HG03558 (cell line): ENCODE measurements at regions not wholly inside any gene's neighbourhood (a gene's known extent, or its start where the extent isn't known, plus 50 kb on each side); places are given as distances from the start of the nearest gene placed in this dataset.
A peak's percentile ranks its signal among the peaks of the same experiment; 100 is the strongest.
"Not testable (repeated sequence)": the region's sequence is repeated elsewhere in the genome, so short reads cannot be mapped to it uniquely, and the experiment has no call there.

Source experiments
- ATAC-seq: cut with Tn5 transposase; IDR thresholded peaks from one replicate; pipeline ENCODE4 v1.9.1; 2021; ENCODE audit warnings: moderate number of reproducible peaks; ENCODE audit not compliant: unreplicated experiment; ENCODE audit errors: extremely low read depth

- not testable (repeated sequence) for ATAC-seq
Observed at GRCh38 chr16:21487956-21488355, 111.4 kb upstream of the METTL9 start.

- ATAC-seq = not testable (repeated sequence)
Observed at GRCh38 chr16:21499046-21499445, 100.3 kb upstream of the METTL9 start.

GRCh38 chr16:21501223-21501868 lies 98.0 kb upstream of the METTL9 start:
- ATAC-seq = peak; percentile 15

DNA sequence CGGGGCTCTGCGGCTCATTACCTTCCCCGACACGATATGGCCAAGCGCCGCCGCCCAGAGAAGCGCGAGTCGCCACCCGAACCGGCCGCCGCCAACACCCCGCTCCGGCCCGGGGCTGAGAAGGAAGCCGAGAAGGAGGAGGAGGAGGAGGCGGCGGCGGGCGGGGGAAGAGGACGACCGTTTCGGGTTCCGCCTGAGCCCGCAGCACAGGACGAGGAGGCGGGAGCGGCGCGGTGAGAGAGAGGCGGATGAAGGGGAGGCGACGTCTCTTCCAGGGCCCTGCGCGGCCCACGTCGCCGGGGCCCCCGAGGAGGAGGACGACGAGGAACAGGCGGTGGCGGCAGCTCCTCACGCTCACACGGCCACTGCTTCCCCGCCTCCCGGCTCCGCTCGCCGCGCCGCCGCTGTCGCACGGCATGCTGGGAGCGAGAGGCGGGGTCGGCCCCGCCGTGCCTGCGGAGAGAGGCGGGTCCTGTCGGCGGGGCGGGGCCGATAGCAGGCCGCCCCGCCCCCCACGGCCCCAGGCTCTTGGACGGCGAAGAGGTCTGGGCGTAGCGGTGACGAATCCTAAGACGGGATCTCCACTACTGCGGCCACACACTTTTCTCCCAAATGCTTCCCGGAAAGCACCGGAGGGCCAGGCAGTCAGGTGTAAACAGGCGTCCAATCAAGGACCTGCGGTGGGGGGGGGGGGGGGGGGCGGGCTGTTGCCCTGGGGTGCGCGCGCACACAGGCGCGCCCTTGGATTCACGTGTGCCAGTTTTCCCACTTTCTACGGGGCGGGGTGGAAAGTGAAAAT lies 97.3 kb upstream of the METTL9 start:
- peak; percentile 46 for ATAC-seq

GRCh38 chr16:21503574-21503920 lies 95.8 kb upstream of the METTL9 start:
- ATAC-seq = not testable (repeated sequence)

DNA sequence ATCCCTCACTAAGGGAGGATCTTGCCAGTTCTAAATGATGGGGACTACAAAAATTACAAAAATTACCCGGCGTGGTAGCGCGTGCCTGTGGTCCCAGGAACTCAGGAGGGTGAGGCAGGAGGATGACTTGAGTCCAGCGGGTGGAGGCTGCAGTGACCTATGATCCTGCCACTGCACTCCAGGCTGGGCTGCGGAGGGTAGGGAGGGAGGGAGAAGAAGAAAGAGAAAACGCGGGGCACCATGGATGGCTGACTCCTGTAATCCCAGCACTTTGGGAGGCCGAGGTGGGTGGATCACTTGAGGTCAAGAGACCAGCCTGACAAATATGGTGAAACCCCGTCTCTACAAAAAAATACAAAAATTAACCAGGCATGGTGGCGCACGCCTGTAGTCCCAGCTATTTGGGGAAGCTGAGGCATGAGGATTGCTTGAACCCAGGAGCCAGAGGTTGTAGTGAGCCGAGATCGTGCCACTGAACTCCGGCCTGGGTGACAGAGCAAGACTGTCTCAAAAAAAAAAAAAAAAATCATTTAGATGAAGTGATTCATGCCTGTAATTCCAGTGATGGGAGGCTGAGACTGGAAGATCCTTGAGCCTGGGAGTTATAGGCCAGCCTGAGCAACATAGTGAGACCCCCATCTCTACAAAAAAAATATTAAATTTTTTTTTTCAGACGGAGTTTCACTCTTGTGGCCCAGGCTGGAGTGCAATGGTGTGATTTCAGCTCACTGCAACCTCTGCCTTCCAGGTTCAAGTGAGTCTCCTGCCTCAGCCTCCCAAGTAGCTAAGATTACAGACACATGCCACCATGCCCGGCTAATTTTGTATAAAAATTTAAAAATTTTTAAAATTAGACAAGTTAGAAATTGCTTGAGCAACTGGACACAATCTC lies 95.2 kb upstream of the METTL9 start:
- ATAC-seq = not testable (repeated sequence)

GRCh38 chr16:21505751-21506520 lies 93.4 kb upstream of the METTL9 start:
- not testable (repeated sequence) for ATAC-seq

GRCh38 chr16:21506857-21507456 lies 92.4 kb upstream of the METTL9 start:
- peak; percentile 27 for ATAC-seq

DNA sequence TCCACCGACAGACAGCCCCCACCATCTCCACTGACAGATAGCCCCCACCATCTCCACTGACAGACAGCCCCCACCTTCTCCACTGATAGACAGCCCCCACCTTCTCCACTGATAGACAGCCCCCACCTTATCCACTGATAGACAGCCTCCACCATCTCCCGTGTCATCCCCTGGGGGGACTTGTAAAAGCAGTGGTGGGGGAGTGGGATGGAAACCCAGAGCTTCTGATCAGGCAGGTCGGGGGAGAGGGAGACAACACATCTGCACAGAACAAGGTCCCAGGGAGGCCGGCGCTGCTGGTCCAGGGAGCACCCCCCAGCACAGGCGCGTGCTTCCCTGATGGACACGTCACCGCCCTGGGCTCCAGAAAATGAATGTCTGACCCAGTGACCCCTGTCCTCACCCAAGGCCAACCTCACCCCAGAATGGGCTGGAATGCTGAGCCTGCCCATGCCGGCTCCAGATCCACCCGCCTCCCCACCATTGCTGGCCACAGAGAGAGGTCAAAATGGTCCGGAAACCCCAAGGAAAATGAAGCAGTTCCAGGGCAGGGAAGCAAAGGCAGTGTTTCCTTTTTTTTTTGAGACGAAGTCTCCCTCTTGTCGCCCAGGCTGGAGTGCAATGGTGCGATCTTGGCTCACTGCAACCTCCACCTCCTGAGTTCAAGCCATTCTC lies 91.6 kb upstream of the METTL9 start:
- ATAC-seq = not testable (repeated sequence)

DNA sequence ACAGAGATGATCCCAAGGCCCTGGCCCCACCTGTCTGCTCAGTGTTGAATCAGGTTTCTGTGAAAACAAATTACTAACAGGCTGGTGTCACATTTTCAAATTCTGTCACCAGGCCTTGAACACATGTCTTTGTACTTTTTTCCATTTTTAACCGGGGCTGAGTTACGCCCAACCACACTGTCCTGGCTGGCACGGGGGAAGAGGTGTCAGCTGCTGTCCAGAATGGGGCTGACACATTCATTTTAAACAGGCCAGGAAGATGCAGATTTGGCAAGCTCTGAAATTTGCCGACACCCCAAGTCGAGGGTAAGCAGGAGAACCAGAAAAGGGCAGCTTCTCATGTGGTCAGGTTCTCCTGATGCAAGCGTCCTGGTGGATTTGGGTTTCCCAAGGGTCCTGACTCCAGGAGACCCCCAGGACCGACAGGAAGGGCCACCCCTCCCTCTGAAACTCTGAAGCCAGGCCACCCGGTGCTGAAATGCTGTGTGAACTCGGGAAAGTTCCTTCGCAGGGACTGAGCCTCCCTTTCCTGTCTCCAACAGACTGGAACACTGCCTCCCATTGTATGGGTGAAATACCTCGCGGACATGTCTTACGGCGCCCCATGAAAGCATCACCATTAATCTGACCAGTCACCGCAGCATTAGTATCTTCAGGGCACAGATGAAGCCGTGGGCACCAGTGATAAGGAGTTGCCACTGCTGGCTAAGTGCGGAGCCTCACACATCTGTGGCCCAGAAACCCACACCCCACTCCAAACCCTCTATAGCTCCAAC lies 90.5 kb upstream of the METTL9 start:
- ATAC-seq = not testable (repeated sequence)

DNA sequence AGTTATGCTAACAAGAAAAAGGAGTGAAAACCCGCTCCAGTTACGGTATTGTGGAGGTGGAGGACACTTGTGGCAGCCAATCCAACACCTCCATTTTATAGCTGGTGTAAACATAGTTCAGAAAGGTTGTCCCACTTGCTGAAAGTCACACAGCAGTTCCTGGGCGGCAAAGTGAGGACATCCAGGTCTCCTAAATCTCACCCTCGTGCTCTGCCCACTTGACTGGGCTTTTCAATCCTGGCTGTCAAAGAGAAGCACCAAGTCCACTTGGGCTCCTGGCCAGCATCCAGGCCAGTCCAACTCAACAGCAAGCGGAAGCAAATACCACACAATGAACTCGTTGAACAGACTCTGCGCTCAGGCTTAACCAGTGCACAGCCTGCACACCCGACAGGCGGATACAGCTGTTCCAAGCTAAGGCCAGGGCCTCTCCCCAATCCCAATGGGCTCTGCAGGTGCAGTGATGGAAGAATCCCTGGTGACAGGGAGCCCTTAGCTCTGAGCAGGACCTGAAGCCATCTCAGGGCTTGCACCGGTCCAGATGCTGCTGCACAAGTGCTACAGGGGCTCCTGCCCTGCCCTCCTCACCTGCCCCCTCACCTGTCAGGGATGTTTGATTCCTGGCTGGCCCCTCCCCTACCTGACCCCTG lies 89.8 kb upstream of the METTL9 start:
- not testable (repeated sequence) for ATAC-seq

DNA sequence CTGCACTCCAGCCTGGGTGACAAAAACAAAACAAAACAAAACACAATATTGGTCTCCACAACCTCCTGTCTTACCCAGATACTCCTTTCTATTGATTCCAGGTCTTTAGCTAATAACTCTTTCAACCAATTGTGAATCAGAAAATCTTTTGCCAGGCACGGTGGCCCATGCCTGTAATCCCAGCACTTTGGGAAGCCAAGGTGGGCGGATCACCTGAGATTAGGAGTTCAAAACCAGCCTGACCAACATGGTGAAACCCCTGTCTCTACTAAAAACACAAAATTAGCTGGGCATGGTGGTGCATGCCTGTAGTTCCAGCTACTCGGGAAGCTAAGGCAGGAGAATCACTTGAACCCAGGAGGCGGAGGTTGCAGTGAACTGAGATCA lies 88.5 kb upstream of the METTL9 start:
- not testable (repeated sequence) for ATAC-seq

DNA sequence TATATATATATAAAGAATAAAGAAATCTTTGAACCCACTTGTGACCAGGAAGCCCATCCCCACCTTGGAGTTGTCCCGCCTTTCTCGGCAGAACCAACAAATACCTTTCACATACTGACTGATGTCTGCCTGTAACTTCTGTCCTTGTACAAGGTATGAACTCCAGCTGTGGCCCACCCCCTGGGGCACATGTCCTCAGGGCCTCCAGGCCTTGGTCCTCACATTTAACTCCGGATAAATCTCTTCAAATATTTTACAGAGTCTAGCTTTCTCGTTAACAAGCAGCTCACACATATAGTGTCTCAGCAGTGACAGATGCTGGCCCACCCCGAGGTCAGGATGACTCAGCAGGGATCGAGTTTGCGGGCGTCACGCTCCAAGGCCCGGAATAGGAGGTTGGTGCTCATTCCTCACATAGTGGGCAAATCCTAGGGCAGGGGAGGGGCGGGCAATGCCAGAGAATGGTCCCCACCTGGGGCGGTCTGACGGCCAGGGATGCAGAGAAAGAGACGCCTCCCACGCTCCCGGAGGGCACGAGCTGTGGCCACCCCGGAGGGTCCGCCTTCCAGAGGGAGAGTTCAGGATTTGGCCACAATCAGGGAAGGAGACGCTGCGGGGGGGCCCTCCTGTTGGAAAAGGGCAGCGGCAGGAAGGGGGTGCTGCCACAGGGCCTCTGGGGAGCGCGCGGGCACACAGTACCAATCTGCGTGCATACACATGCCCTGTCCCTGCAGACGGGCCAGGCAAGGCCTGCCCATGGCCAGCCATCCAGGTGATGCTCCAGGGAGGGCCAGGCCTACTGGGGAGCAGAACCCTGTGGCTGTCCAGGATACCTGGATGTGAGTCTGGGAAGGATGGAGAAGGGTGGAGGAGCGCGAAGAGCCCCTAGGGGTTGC lies 87.8 kb upstream of the METTL9 start:
- not testable (repeated sequence) for ATAC-seq

DNA sequence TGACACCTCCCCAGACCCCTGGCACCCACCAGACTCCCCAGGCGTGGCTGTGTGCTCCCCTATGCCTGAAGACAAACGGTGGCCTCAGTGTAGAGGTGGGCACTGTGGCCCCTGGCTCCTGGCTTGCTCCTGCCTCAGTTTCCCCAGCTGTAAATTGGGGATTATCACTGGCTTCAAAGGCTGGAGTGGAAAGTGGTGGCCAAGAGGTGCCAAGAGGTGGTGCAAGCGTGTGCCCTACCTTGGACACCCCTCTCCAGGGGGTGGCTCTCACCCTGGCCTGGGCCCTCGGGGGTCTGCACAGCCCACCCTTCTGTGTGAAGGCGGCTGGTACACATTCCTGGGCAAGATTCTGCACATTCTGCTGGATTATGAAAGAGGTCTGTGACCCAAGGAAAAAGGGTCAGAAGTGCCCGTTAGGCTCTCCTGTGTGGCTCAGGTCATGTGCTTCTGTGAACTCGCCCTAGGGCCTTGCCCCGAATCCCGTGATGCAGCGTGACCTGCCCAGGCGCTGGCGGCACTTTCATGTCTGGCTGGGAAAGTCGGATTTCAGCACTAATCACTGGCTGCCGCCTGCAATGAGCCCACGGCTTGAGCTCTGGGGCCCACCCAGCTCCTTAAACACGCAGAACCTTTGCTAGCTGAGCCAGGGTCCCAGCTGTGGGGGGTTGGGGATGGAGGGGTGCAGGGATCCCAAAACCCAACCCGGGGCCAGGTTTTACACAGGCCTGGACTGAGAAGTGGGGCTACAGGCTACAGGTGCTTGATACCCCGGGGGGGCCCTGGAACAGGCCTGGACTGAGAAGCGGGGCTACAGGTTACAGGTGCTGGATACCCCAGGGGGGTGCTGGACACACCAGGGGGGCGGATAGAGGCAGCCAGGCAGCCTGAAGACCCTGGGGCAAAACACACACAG lies 86.8 kb upstream of the METTL9 start:
- not testable (repeated sequence) for ATAC-seq

DNA sequence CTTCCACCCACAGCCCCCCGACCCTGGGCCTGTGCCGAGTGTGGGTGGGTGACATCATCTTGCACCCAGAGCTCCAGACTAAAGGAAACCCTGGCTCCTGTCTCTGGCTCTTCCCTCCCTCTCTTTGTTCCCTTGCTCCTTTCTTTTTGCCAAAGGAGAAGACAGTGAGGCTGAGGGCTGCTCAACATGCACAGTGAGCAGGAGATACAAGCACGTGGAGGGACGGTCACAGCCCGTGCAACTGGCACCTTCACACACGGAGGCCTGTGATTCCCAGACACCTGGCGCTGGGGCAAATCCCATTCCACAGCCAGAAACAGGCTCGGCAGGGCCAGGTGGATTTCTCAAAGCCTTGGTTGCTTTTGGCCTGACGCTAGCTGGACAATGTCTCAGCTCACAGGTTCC lies 86.0 kb upstream of the METTL9 start:
- ATAC-seq = not testable (repeated sequence)
